ENCODE measurements at regions not wholly inside any gene's neighbourhood (a gene's known extent, or its start where the extent isn't known, plus 50 kb on each side); places are given as distances from the start of the nearest gene placed in this dataset.
"Not testable (repeated sequence)": the region's sequence is repeated elsewhere in the genome, so short reads cannot be mapped to it uniquely, and the experiment has no call there.

DNA sequence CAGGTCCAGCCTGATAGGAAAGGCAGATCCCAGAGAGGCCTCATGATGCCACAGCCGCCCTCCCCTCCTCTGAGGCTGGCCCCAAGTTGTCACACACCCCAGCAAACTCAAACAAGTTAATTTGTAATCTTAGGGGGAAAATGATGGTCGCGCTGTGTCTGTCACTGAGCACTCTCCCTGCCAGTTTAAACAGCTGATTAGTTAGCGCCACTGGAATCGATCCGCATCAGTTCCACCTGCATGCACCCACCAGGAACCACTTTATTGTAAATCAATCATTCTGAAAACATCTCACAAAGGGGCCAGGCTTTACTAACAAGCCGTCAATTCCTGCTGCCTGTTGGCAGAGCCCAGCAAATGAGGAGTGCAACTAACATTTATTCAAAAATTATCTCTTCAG is 870.9 kb downstream of the KCNMA1 start (continued):
- TF ChIP-seq, protein P1, sequence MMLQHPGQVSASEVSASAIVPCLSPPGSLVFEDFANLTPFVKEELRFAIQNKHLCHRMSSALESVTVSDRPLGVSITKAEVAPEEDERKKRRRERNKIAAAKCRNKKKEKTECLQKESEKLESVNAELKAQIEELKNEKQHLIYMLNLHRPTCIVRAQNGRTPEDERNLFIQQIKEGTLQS (CRISPR knock-in tag; conservative IDR thresholded peaks at IDR 0.05): no peak
- TF ChIP-seq ZNF671 (CRISPR knock-in tag; IDR thresholded peaks at IDR 0.05): no peak
- no peak for TF ChIP-seq NR3C1 (CRISPR knock-in tag; conservative IDR thresholded peaks at IDR 0.05; ENCODE audit: low read depth)
- no peak for TF ChIP-seq E2F5 (CRISPR knock-in tag; IDR thresholded peaks at IDR 0.05)
- TF ChIP-seq JUN (CRISPR knock-in tag; IDR thresholded peaks at IDR 0.05): no peak
- TF ChIP-seq, protein P2, sequence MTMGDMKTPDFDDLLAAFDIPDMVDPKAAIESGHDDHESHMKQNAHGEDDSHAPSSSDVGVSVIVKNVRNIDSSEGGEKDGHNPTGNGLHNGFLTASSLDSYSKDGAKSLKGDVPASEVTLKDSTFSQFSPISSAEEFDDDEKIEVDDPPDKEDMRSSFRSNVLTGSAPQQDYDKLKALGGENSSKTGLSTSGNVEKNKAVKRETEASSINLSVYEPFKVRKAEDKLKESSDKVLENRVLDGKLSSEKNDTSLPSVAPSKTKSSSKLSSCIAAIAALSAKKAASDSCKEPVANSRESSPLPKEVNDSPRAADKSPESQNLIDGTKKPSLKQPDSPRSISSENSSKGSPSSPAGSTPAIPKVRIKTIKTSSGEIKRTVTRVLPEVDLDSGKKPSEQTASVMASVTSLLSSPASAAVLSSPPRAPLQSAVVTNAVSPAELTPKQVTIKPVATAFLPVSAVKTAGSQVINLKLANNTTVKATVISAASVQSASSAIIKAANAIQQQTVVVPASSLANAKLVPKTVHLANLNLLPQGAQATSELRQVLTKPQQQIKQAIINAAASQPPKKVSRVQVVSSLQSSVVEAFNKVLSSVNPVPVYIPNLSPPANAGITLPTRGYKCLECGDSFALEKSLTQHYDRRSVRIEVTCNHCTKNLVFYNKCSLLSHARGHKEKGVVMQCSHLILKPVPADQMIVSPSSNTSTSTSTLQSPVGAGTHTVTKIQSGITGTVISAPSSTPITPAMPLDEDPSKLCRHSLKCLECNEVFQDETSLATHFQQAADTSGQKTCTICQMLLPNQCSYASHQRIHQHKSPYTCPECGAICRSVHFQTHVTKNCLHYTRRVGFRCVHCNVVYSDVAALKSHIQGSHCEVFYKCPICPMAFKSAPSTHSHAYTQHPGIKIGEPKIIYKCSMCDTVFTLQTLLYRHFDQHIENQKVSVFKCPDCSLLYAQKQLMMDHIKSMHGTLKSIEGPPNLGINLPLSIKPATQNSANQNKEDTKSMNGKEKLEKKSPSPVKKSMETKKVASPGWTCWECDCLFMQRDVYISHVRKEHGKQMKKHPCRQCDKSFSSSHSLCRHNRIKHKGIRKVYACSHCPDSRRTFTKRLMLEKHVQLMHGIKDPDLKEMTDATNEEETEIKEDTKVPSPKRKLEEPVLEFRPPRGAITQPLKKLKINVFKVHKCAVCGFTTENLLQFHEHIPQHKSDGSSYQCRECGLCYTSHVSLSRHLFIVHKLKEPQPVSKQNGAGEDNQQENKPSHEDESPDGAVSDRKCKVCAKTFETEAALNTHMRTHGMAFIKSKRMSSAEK (CRISPR knock-in tag; IDR thresholded peaks at IDR 0.05; ENCODE audit: borderline replicate concordance): no peak

GRCh38 chr10:76764921-76765320 is 872.7 kb downstream of the KCNMA1 start:
- H3K36me3 Mint-ChIP-seq; H3K27ac Mint-ChIP-seq; H3K4me3 Mint-ChIP-seq; H3K27me3 Mint-ChIP-seq (ENCODE audit: low read depth); CTCF ChIA-PET; H3K9me3 Mint-ChIP-seq; ATAC-seq; H3K4me1 Mint-ChIP-seq; POLR2A ChIA-PET; DNase-seq (ENCODE audit: low spot score): not testable (repeated sequence)

DNA sequence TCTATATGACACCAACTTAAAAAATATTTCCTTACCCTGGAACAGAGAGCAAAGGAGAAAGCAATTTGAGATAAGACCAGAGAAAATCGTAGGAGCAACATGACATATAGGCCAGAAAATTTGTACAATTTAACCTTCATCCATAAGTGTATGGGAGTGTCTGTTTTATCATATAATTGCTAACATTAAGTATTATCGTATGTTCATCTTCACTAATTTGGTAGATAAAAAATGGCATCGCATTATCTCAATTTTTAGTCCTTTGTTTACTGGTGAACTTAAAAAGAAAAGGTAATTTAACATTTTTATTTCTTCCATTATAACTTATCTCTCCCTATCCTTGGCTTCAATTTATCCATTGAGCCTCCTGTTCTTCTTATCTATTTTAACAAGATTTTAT is 873.4 kb downstream of the KCNMA1 start:
- ChIA-PET POLR2A (no interaction called here), CTCF (no interaction called here)
- Mint-ChIP-seq H3K27ac (no peak overlapping the region), H3K9me3 (peaks cover 6% of the 10 kb centered on the region; the same call in 1 of the 2 replicates), H3K27me3 (ENCODE audit: low read depth) (no peaks in the 10 kb centered on the region), H3K4me1 (peaks cover 7% of the 10 kb centered on the region; the same call in 1 of the 2 replicates), H3K36me3 (no peaks in the 10 kb centered on the region), H3K4me3 (no peak overlapping the region)
- no peak for DNase-seq (ENCODE audit: low spot score)
- no peak for ATAC-seq
- TF ChIP-seq HMGA2 (CRISPR knock-in tag; IDR thresholded peaks at IDR 0.05) (no peak), GTF2I (CRISPR knock-in tag; conservative IDR thresholded peaks at IDR 0.05) (no peak), EMX1 (CRISPR knock-in tag; IDR thresholded peaks at IDR 0.05) (no peak), PRDM15 (CRISPR knock-in tag; IDR thresholded peaks at IDR 0.05) (no peak), TP53 (CRISPR knock-in tag; IDR thresholded peaks at IDR 0.05) (no peak), ESRRA (CRISPR knock-in tag; IDR thresholded peaks at IDR 0.05; ENCODE audit: borderline replicate concordance) (no peak), STAT6 (CRISPR knock-in tag; conservative IDR thresholded peaks at IDR 0.05; ENCODE audit: low read depth) (no peak)
- TF ChIP-seq, protein P3, sequence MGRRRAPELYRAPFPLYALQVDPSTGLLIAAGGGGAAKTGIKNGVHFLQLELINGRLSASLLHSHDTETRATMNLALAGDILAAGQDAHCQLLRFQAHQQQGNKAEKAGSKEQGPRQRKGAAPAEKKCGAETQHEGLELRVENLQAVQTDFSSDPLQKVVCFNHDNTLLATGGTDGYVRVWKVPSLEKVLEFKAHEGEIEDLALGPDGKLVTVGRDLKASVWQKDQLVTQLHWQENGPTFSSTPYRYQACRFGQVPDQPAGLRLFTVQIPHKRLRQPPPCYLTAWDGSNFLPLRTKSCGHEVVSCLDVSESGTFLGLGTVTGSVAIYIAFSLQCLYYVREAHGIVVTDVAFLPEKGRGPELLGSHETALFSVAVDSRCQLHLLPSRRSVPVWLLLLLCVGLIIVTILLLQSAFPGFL (CRISPR knock-in tag; IDR thresholded peaks at IDR 0.05; ENCODE audit: borderline replicate concordance): no peak
- TF ChIP-seq, protein P4, sequence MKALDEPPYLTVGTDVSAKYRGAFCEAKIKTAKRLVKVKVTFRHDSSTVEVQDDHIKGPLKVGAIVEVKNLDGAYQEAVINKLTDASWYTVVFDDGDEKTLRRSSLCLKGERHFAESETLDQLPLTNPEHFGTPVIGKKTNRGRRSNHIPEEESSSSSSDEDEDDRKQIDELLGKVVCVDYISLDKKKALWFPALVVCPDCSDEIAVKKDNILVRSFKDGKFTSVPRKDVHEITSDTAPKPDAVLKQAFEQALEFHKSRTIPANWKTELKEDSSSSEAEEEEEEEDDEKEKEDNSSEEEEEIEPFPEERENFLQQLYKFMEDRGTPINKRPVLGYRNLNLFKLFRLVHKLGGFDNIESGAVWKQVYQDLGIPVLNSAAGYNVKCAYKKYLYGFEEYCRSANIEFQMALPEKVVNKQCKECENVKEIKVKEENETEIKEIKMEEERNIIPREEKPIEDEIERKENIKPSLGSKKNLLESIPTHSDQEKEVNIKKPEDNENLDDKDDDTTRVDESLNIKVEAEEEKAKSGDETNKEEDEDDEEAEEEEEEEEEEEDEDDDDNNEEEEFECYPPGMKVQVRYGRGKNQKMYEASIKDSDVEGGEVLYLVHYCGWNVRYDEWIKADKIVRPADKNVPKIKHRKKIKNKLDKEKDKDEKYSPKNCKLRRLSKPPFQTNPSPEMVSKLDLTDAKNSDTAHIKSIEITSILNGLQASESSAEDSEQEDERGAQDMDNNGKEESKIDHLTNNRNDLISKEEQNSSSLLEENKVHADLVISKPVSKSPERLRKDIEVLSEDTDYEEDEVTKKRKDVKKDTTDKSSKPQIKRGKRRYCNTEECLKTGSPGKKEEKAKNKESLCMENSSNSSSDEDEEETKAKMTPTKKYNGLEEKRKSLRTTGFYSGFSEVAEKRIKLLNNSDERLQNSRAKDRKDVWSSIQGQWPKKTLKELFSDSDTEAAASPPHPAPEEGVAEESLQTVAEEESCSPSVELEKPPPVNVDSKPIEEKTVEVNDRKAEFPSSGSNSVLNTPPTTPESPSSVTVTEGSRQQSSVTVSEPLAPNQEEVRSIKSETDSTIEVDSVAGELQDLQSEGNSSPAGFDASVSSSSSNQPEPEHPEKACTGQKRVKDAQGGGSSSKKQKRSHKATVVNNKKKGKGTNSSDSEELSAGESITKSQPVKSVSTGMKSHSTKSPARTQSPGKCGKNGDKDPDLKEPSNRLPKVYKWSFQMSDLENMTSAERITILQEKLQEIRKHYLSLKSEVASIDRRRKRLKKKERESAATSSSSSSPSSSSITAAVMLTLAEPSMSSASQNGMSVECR (CRISPR knock-in tag; IDR thresholded peaks at IDR 0.05; ENCODE audit: borderline replicate concordance): no peak

All from WTC11 (cell line).